Left ventricle myocardium inferior (tissue), 1 donor: ENCODE measurements at regions not wholly inside any gene's neighbourhood (a gene's known extent, or its start where the extent isn't known, plus 50 kb on each side); places are given as distances from the start of the nearest gene placed in this dataset.

Experiments
- DNase-seq: peaks from one replicate; pipeline ENCODE4 v3.0.0-alpha.2; 2020
- H3K27ac ChIP-seq: fragments of 200-600 bp; replicated peaks from 2 replicates; pipeline ENCODE4 v1.8.0; 2021
- H3K27me3 ChIP-seq: fragments of 200-600 bp; 2 replicates; pipeline ENCODE4 v1.8.0; 2021; ENCODE audit warnings: low read depth
- H3K36me3 ChIP-seq: fragments of 200-600 bp; 2 replicates; pipeline ENCODE4 v1.8.0; 2021
- H3K4me1 ChIP-seq: fragments of 200-600 bp; 2 replicates; pipeline ENCODE4 v1.8.0; 2021
- H3K4me3 ChIP-seq: fragments of 200-600 bp; 2 replicates; pipeline ENCODE4 v1.8.0; 2021; ENCODE audit warnings: mild to moderate bottlenecking, moderate library complexity
- H3K9me3 ChIP-seq: fragments of 200-600 bp; replicated peaks from 2 replicates; pipeline ENCODE4 v1.8.0; 2021
- intact Hi-C: fragments of 100-400 bp; cut with micrococcal nuclease; formaldehyde crosslinking; loops from one replicate; pipeline ENCODE4 v1.11.0; 2022
- TF ChIP-seq, protein P1 (sequence below): fragments of 200-600 bp; IDR thresholded peaks from 2 replicates; pipeline ENCODE4 v1.8.0; 2021; ENCODE audit warnings: antibody characterized with exemption, mild to moderate bottlenecking, borderline replicate concordance
- donor health status: DM: no; HTN: yes; CAD: no; lungs with severe emphysema.

DNA sequence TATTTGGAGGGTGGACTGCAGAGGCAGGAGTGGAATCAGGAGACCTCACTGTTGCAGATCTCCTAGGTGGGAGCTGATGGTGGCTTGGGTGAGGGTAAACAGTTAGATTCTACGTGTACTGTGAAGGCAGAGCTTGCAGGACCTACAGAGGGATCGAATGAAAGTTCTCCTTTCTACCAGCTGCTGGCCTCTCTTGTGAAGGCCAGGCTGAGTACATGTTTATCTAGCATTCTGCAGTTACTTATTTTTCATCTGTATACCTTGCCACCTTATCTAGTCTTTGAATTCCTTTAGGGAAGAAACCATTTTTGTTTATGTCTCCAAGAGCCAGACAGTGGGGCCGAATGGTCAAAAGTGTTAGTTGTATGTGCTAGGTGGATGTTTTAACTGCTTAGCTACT lies 57.6 kb downstream of the PTTG1 start:
- Histone ChIP-seq H3K4me1 (peaks cover 6% of the 10 kb centered on the region), H3K4me3 (no peak overlapping the region), H3K27me3 (no peaks in the 10 kb centered on the region), H3K9me3 (no peaks in the 10 kb centered on the region), H3K27ac (no peak overlapping the region), H3K36me3 (no peaks in the 10 kb centered on the region)
- no peak for DNase-seq
- intact Hi-C loops, result no loop called here
- TF ChIP-seq, protein P1, sequence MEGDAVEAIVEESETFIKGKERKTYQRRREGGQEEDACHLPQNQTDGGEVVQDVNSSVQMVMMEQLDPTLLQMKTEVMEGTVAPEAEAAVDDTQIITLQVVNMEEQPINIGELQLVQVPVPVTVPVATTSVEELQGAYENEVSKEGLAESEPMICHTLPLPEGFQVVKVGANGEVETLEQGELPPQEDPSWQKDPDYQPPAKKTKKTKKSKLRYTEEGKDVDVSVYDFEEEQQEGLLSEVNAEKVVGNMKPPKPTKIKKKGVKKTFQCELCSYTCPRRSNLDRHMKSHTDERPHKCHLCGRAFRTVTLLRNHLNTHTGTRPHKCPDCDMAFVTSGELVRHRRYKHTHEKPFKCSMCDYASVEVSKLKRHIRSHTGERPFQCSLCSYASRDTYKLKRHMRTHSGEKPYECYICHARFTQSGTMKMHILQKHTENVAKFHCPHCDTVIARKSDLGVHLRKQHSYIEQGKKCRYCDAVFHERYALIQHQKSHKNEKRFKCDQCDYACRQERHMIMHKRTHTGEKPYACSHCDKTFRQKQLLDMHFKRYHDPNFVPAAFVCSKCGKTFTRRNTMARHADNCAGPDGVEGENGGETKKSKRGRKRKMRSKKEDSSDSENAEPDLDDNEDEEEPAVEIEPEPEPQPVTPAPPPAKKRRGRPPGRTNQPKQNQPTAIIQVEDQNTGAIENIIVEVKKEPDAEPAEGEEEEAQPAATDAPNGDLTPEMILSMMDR, result no peak

DNA sequence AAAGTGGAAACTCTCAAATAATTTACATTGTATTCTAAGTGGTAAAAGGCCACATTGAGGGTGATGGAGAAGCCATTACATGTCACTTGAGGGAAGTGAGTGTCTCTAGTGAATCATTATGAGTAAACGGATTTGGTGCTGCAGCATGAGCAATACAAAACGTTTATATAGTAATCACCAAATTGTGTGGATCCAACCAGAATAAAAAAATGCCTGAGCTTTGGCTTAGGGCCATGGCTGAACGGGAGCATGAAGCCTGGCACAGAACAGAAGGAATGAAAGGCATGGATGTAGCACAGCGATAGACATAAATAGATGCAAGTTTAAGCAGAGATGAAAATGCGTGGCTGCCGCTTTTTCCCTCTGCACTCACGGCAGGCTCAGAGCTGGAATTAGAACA lies 58.3 kb downstream of the PTTG1 start:
- Histone ChIP-seq H3K36me3 (no peaks in the 10 kb centered on the region), H3K27ac (no peak overlapping the region), H3K4me3 (no peak overlapping the region), H3K27me3 (no peaks in the 10 kb centered on the region), H3K9me3 (no peaks in the 10 kb centered on the region), H3K4me1 (peaks cover 6% of the 10 kb centered on the region)
- DNase-seq, result no peak
- intact Hi-C loops, result no loop called here
- TF ChIP-seq, protein P1, result no peak

DNA sequence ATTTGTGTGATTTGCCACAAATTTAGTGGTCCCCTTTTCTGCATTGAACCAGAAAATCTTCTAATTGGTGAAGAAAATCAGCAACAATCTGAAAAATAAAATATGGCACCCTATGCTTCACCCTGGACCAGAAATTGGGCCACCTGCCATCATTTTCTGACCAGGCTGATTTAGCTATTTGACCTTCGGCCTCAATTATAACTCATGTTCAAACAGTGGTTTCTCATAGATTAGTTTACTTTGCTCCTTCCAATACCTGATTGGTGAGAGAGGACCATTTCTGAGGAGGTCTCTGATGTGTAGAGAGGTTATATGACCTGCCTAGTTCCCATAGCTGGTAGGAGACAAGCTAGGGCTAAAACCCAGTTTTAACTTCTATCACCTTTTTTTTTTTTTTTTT lies 59.0 kb downstream of the PTTG1 start:
- Histone ChIP-seq H3K4me1 (peaks cover 6% of the 10 kb centered on the region), H3K36me3 (no peaks in the 10 kb centered on the region), H3K27me3 (no peaks in the 10 kb centered on the region), H3K9me3 (no peaks in the 10 kb centered on the region), H3K27ac (no peak overlapping the region), H3K4me3 (no peak overlapping the region)
- intact Hi-C loops, result no loop called here
- DNase-seq, result no peak
- TF ChIP-seq, protein P1, result no peak

DNA sequence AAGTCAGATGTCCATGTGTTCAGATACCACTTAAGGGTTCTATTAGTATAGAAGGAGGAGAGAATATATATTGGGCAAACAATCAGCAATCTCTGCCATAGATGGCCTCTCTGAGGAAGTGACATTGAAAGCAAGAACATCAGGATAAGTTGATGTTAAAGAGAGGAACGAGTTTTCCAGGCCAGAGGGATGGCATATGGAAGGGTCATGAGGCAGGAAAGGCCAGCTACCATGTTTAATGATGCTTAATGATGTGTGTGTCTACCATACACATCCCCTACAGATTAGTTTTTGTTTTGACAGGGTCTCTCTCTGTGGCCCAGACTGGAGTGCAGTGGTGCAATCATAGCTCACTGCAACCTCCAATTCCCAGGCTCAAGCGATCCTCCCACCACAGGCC lies 63.0 kb downstream of the PTTG1 start:
- intact Hi-C loops, result no loop called here
- no peak overlapping the region for H3K27ac ChIP-seq
- H3K36me3 ChIP-seq, result no peaks in the 10 kb centered on the region
- DNase-seq, result no peak
- no peak overlapping the region for H3K4me3 ChIP-seq
- TF ChIP-seq, protein P1, result no peak
- H3K9me3 ChIP-seq, result no peaks in the 10 kb centered on the region
- no peaks in the 10 kb centered on the region for H3K27me3 ChIP-seq
- H3K4me1 ChIP-seq, result peaks cover 6% of the 10 kb centered on the region

DNA sequence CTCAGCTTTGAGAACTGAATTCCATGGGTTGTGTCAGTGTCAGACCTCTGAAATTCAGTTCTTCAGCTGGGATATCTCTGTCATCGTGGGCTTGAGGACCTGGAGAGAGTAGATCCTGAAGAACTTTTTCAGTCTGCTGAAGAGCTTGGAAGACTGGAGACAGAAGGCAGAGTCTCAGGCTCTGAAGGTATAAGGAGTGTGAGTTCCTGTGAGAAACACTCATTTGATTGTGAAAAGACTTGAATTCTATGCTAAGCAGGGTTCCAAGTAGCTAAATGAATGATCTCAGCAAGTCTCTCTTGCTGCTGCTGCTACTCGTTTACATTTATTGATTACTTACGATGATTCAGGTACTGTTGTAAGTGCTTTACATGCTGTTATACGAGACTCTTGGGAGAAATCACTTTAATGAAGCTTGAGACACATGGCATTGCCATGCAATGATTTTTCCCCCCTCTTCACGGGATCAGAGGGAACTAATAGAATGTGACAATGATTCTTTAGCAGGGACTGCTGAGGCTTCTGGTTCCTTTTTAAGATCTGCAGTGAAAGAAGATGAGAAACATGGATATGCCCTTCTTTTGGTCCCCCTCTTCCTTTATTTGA lies 63.8 kb downstream of the PTTG1 start:
- intact Hi-C loops, result no loop called here
- H3K36me3 ChIP-seq, result no peaks in the 10 kb centered on the region
- TF ChIP-seq, protein P1, result no peak
- H3K4me3 ChIP-seq, result no peak overlapping the region
- DNase-seq, result no peak
- no peaks in the 10 kb centered on the region for H3K9me3 ChIP-seq
- no peaks in the 10 kb centered on the region for H3K27me3 ChIP-seq
- peaks cover 1% of the 10 kb centered on the region for H3K4me1 ChIP-seq
- no peak overlapping the region for H3K27ac ChIP-seq
